C4-2B (cell line): ENCODE measurements at regions not wholly inside any gene's neighbourhood (a gene's known extent, or its start where the extent isn't known, plus 50 kb on each side); places are given as distances from the start of the nearest gene placed in this dataset.
"Not testable (repeated sequence)": the region's sequence is repeated elsewhere in the genome, so short reads cannot be mapped to it uniquely, and the experiment has no call there.

Experiments used
- H3K27ac ChIP-seq: fragments of 450-650 bp; 2 replicates; pipeline ENCODE4 v1.5.1; 2017
- ZFX ChIP-seq: fragments of 450-650 bp; IDR thresholded peaks from 2 replicates; pipeline ENCODE4 v1.6.1; 2017
- TF ChIP-seq, protein P1 (sequence below): fragments of 450-650 bp; conservative IDR thresholded peaks from 2 replicates; pipeline ENCODE4 v1.5.1; 2017; ENCODE audit warnings: mild to moderate bottlenecking

DNA sequence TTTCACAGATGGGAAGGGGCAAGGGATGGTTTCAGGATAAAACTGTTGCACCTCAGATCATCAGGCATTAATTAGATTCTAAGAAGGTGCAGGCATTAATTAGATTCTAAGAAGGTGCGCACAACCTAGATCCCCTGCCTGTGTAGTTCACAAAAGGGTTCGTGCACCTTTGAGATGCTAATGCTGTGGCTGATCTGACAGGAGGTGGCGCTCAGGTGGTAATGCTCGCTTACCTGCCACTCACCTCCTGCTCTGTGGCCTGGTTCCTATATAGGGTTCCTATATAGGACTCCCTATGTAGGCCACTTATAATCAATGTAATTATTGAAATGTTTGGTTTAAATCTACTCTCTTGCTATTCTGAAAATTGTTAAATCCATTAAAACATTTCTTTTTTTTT lies 171.0 kb downstream of the MSX2 start:
- no peak for TF ChIP-seq ZFX
- TF ChIP-seq, protein P1, sequence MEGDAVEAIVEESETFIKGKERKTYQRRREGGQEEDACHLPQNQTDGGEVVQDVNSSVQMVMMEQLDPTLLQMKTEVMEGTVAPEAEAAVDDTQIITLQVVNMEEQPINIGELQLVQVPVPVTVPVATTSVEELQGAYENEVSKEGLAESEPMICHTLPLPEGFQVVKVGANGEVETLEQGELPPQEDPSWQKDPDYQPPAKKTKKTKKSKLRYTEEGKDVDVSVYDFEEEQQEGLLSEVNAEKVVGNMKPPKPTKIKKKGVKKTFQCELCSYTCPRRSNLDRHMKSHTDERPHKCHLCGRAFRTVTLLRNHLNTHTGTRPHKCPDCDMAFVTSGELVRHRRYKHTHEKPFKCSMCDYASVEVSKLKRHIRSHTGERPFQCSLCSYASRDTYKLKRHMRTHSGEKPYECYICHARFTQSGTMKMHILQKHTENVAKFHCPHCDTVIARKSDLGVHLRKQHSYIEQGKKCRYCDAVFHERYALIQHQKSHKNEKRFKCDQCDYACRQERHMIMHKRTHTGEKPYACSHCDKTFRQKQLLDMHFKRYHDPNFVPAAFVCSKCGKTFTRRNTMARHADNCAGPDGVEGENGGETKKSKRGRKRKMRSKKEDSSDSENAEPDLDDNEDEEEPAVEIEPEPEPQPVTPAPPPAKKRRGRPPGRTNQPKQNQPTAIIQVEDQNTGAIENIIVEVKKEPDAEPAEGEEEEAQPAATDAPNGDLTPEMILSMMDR = peak; percentile 31
- no peak overlapping the region for H3K27ac ChIP-seq

DNA sequence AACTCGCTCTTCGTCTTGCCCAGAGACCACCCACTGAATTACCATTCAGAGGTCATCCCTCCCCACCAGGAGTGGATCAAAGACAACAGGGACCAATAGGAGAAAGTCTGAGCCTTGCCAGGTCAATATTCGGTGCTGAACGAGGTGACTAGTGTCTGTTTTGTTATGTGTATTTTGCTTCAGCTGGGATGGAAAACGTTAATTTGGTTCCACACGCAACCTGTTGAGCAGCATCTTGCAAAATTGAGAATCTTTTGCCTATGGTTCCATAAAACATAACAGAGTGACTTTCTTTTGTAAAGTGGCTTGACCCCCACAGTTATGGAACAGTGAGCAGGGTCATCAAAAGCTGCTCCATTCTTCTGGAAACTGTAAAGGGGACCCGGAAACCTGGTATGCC lies 168.4 kb downstream of the MSX2 start:
- H3K27ac ChIP-seq = no peak overlapping the region
- TF ChIP-seq ZFX = no peak
- TF ChIP-seq, protein P1 = no peak

DNA sequence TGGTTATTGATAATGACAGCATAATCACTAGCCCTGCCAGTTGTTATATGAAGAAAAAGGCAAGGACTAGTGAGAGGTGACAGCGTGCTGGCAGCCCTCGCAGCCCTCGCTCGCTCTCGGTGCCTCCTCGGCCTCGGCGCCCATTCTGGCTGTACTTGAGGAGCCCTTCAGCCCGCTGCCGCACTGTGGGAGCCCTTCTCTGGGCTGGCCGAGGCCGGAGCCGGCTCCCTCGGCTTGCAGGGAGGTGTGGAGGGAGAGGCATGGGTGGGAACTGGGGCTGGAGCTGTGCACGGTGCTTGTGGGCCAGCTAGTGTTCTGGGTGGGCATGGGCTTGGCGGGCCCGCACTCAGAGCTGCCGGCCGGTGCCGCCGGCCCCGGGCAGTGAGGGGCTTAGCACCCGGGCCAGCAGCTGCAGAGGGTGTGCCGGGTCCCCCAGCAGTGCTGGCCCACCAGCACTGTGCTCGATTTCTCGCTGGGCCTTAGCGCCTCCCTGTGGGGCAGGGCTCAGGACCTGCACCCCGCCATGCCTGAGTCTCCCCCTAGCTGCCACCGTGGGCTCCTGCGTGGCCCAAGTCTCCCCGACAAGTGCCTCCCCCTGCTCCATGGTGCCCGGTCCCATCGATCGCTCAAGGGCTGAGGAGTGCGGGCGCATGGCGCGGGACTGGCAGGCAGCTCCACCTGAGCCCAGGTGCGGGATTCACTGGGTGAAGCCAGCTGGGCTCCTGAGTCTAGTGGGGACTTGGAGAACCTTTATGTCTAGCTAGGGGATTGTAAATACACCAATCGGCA lies 156.2 kb downstream of the MSX2 start:
- not testable (repeated sequence) for H3K27ac ChIP-seq

DNA sequence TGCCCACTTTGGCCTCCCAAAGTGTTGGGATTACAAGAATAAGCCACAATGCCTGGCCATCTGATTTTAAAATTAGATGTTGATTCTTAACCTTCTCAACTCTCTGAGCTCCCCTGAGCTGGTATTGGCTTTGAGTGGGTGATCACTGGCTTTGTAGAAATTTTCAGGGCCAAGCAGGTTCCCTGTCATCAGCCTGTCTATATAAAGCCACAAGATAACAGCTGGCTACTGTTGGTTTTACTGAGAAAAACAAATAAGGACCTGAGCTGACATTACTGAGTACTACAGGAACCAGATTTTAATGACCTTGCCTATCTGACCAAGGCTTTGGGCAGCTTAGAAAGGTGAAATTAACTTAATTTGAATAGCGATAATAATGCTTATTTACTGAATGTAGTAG lies 153.6 kb downstream of the MSX2 start:
- TF ChIP-seq, protein P1 = no peak
- no peak for TF ChIP-seq ZFX
- no peak overlapping the region for H3K27ac ChIP-seq

DNA sequence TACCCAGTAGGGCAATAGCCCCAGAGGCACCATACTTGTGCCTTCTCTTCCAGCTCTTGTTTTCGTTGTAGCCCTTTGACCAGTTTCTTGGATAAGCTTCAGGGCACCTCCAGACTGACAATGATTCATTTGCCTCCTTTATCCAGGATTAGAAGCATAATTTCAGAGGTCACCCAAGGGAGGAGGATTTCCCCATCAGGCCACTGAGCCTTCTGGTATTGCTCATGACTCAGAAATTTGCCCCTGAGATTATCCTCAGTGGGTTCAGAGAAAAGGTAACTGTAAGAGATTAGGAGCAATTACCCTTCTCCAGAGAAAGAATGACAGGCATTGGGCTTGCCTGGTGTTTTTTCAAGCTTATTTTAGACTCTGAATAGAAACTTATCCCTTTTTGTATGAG lies 147.9 kb downstream of the MSX2 start:
- H3K27ac ChIP-seq = no peak overlapping the region
- TF ChIP-seq ZFX = no peak
- TF ChIP-seq, protein P1 = no peak

DNA sequence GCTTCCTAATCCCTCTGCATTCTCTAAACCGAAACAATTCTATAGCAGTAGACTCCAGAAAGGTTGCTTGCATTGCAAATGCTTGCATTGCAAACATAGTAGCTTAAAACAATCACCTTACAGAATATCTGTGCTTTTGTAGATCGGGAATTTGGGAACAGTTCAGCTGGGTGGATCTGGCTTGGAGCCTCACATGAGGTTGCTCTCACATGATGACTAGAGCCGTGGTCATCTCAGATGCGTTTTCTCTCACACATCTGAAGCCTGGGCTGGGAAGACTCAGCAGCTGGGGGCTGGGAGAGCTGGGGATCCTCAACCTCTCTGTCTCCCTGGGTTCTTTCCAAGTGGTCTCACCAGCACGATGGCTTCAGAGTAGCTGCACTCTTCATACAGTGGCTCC lies 127.8 kb downstream of the MSX2 start:
- no peak overlapping the region for H3K27ac ChIP-seq
- TF ChIP-seq, protein P1 = no peak
- no peak for TF ChIP-seq ZFX

DNA sequence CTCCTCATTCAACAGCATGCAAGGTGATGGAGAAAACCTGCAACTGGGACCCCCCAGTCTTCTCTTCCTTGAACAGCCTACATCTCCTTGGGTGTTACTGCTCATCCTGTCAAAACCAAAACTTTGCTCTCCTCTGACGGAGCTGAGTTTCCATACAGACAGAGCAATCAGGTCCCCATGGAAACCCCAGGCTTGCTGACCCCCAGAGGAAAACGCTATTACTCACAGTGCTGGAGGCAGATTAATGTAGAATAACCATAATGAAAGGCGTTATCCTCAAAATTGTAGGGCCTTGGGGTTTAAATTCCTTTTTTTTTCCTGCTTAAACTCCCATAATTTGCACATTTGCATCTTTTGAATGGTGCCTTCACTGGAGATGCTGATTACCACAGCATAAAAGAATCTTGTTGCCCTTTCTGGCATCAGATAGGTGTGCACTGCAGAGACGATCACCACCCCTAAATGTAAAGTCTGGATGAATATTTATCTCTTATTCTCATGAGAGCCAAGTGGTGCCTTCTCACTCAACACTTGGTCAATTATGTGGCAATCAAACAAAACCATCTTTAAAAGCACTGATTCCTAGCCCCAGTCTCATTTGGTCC lies 126.3 kb downstream of the MSX2 start:
- no peak overlapping the region for H3K27ac ChIP-seq
- TF ChIP-seq, protein P1 = no peak
- no peak for TF ChIP-seq ZFX

DNA sequence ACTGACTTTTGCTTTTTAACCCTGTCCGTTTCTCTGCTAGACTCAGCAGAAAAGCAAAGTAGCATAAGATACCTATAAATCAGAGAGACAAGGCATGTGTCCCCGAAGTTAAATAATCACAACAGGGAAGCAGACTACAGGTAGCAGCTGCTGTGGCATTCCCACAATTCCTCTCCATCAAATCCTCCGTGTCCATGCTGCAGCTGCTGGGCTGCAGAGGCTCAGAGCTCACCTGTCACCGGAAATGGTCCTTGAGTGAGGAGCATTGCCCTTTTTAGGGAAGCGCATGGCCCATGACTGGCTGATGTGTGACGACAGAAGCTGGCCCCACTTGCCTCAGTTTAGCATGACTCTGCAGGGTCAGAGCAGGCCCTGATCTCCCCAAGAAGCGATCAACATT lies 125.0 kb downstream of the MSX2 start:
- TF ChIP-seq, protein P1 = no peak
- TF ChIP-seq ZFX = no peak
- no peak overlapping the region for H3K27ac ChIP-seq
